ENCODE measurements at regions not wholly inside any gene's neighbourhood (a gene's known extent, or its start where the extent isn't known, plus 50 kb on each side); places are given as distances from the start of the nearest gene placed in this dataset.

GRCh38 chr10:43842496-43842895 lies 193.8 kb upstream of the ZNF32 start:
- TF ChIP-seq ZFP30 (CRISPR knock-in tag; IDR thresholded peaks at IDR 0.05): no peak
- no peak for TF ChIP-seq OSR1 (CRISPR knock-in tag; IDR thresholded peaks at IDR 0.05)
- no peak for TF ChIP-seq TOX (CRISPR knock-in tag; IDR thresholded peaks at IDR 0.05; ENCODE audit: borderline replicate concordance)
- TF ChIP-seq CSRNP3 (CRISPR knock-in tag; IDR thresholded peaks at IDR 0.05): no peak
- no peak for TF ChIP-seq ZNF565 (CRISPR knock-in tag; conservative IDR thresholded peaks at IDR 0.05; ENCODE audit: low read depth)
- TF ChIP-seq PATZ1 (CRISPR knock-in tag; IDR thresholded peaks at IDR 0.05; ENCODE audit: borderline replicate concordance): no peak
- TF ChIP-seq SNAI2 (CRISPR knock-in tag; IDR thresholded peaks at IDR 0.05): no peak
- TF ChIP-seq BACH2 (CRISPR knock-in tag; IDR thresholded peaks at IDR 0.05; ENCODE audit: borderline replicate concordance): no peak
- TF ChIP-seq RARB (CRISPR knock-in tag; IDR thresholded peaks at IDR 0.05): no peak
- no peak for TF ChIP-seq GLIS3 (CRISPR knock-in tag; IDR thresholded peaks at IDR 0.05)
- TF ChIP-seq CSDC2 (CRISPR knock-in tag; IDR thresholded peaks at IDR 0.05): no peak
- no peak for TF ChIP-seq CREB5 (CRISPR knock-in tag; IDR thresholded peaks at IDR 0.05; ENCODE audit: low read depth)
- no peak for TF ChIP-seq TCF4 (CRISPR knock-in tag; IDR thresholded peaks at IDR 0.05; ENCODE audit: borderline replicate concordance)
- no peak for TF ChIP-seq ZC3H10 (CRISPR knock-in tag; IDR thresholded peaks at IDR 0.05)
- TF ChIP-seq PPARA (CRISPR knock-in tag; IDR thresholded peaks at IDR 0.05; ENCODE audit: borderline replicate concordance): no peak
- TF ChIP-seq ZFP3 (CRISPR knock-in tag; IDR thresholded peaks at IDR 0.05): no peak
- ATAC-seq: no peak

GRCh38 chr10:43842072-43842471 lies 193.4 kb upstream of the ZNF32 start:
- no peak for ATAC-seq
- TF ChIP-seq RARB (CRISPR knock-in tag; IDR thresholded peaks at IDR 0.05) (no peak), ZFP30 (CRISPR knock-in tag; IDR thresholded peaks at IDR 0.05) (no peak), OSR1 (CRISPR knock-in tag; IDR thresholded peaks at IDR 0.05) (no peak), TOX (CRISPR knock-in tag; IDR thresholded peaks at IDR 0.05; ENCODE audit: borderline replicate concordance) (no peak), ZNF565 (CRISPR knock-in tag; conservative IDR thresholded peaks at IDR 0.05; ENCODE audit: low read depth) (no peak), BACH2 (CRISPR knock-in tag; IDR thresholded peaks at IDR 0.05; ENCODE audit: borderline replicate concordance) (no peak), ZNF70 (CRISPR knock-in tag; IDR thresholded peaks at IDR 0.05) (no peak), CSRNP3 (CRISPR knock-in tag; IDR thresholded peaks at IDR 0.05) (no peak), ZC3H10 (CRISPR knock-in tag; IDR thresholded peaks at IDR 0.05) (no peak), ZNF8 (CRISPR knock-in tag; IDR thresholded peaks at IDR 0.05) (no peak), GLIS3 (CRISPR knock-in tag; IDR thresholded peaks at IDR 0.05) (no peak), TSHZ2 (CRISPR knock-in tag; IDR thresholded peaks at IDR 0.05) (no peak), CSDC2 (CRISPR knock-in tag; IDR thresholded peaks at IDR 0.05) (no peak), SNAI2 (CRISPR knock-in tag; IDR thresholded peaks at IDR 0.05) (no peak), PATZ1 (CRISPR knock-in tag; IDR thresholded peaks at IDR 0.05; ENCODE audit: borderline replicate concordance) (no peak), ZFP3 (CRISPR knock-in tag; IDR thresholded peaks at IDR 0.05) (no peak), CREB5 (CRISPR knock-in tag; IDR thresholded peaks at IDR 0.05; ENCODE audit: low read depth) (no peak), ISL1 (CRISPR knock-in tag; IDR thresholded peaks at IDR 0.05) (no peak)

Measured in SK-N-SH treated with all-trans-retinoic acid at 6 μM for 48 hours (cell line).